Progenitor cell of endocrine pancreas (in vitro differentiated cells): ENCODE measurements at regions not wholly inside any gene's neighbourhood (a gene's known extent, or its start where the extent isn't known, plus 50 kb on each side); places are given as distances from the start of the nearest gene placed in this dataset.

Experiments used
- DNase-seq: peaks from one replicate; pipeline ENCODE4 v3.0.0; 2021; ENCODE audit warnings: low spot score; ENCODE audit not compliant: unreplicated experiment
- H3K27ac Mint-ChIP-seq: 2 replicates; pipeline ENCODE4 v1.8.0; 2021; ENCODE audit warnings: mild to moderate bottlenecking, moderate library complexity, mixed read lengths
- H3K27me3 Mint-ChIP-seq: 2 replicates; pipeline ENCODE4 v1.8.0; 2021; ENCODE audit warnings: mixed read lengths
- H3K36me3 Mint-ChIP-seq: 2 replicates; pipeline ENCODE4 v1.8.0; 2022; ENCODE audit warnings: mixed read lengths; ENCODE audit not compliant: insufficient read depth
- H3K4me1 Mint-ChIP-seq: 2 replicates; pipeline ENCODE4 v1.8.0; 2021; ENCODE audit warnings: low read depth, mixed read lengths
- H3K4me3 Mint-ChIP-seq: 2 replicates; pipeline ENCODE4 v1.8.0; 2021; ENCODE audit warnings: low read depth, mild to moderate bottlenecking, moderate library complexity, mixed read lengths
- H3K9me3 Mint-ChIP-seq: 2 replicates; pipeline ENCODE4 v1.8.0; 2021; ENCODE audit warnings: low read depth, mixed read lengths
- TF ChIP-seq, protein P1 (sequence below): fragments of 200-600 bp; sonication (generic); IDR thresholded peaks from one replicate; pipeline ENCODE4 v1.5.0; 2021; ENCODE audit warnings: antibody characterized with exemption, mild to moderate bottlenecking; ENCODE audit not compliant: unreplicated experiment

GRCh38 chr18:28706397-28706796 is 529.5 kb upstream of the CDH2 start:
- H3K36me3 Mint-ChIP-seq: no peaks in the 10 kb centered on the region
- no peaks in the 10 kb centered on the region for H3K9me3 Mint-ChIP-seq
- H3K27me3 Mint-ChIP-seq: no peaks in the 10 kb centered on the region
- no peak overlapping the region for H3K27ac Mint-ChIP-seq
- no peak overlapping the region for H3K4me3 Mint-ChIP-seq
- H3K4me1 Mint-ChIP-seq: peaks cover 3% of the 10 kb centered on the region
- TF ChIP-seq, protein P1, sequence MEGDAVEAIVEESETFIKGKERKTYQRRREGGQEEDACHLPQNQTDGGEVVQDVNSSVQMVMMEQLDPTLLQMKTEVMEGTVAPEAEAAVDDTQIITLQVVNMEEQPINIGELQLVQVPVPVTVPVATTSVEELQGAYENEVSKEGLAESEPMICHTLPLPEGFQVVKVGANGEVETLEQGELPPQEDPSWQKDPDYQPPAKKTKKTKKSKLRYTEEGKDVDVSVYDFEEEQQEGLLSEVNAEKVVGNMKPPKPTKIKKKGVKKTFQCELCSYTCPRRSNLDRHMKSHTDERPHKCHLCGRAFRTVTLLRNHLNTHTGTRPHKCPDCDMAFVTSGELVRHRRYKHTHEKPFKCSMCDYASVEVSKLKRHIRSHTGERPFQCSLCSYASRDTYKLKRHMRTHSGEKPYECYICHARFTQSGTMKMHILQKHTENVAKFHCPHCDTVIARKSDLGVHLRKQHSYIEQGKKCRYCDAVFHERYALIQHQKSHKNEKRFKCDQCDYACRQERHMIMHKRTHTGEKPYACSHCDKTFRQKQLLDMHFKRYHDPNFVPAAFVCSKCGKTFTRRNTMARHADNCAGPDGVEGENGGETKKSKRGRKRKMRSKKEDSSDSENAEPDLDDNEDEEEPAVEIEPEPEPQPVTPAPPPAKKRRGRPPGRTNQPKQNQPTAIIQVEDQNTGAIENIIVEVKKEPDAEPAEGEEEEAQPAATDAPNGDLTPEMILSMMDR: no peak
- no peak for DNase-seq

DNA sequence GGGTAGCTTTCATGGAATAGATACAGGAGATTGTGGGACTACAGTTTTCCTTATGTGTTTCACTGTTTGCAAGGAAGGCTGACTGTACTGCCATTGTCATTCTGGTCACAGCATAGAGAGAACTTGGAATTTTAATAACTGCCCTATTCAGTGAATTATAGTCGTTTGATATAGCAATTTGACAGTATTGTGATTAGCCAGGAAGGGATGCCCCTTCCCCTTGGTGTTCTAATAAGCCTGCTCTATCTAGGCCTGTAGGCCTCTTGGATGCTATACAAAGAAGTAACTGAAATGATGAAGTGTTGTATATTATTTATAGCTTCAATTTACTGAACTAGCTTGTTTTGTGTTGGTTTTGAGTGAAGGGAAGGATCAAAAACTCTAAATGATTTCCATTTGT is 528.6 kb upstream of the CDH2 start:
- TF ChIP-seq, protein P1: no peak
- Mint-ChIP-seq H3K4me3 (no peak overlapping the region), H3K27ac (no peak overlapping the region), H3K9me3 (no peaks in the 10 kb centered on the region), H3K27me3 (no peaks in the 10 kb centered on the region), H3K36me3 (no peaks in the 10 kb centered on the region), H3K4me1 (peaks cover 3% of the 10 kb centered on the region)
- no peak for DNase-seq

DNA sequence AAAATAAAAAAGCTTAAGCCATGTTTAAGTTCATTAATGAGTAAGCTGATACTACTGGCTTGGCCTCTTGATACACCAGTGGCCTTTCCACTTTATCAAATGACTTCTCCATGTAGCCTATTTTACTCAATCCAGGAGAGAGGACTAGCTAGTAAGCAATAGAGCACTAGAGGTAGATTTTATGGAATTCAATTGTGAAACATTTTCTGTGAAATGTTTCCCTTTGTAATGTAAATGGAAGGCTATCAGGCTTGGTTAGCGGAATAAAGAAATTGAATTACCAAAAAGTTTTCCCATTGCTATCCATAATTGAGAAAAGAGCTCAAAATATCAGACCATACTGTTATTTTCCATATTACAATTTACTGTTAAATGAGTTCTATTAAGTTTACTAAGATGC is 515.4 kb upstream of the CDH2 start:
- Mint-ChIP-seq H3K4me3 (no peak overlapping the region), H3K9me3 (peaks cover 3% of the 10 kb centered on the region), H3K27ac (no peak overlapping the region), H3K4me1 (peaks cover 4% of the 10 kb centered on the region), H3K27me3 (no peaks in the 10 kb centered on the region), H3K36me3 (no peaks in the 10 kb centered on the region)
- DNase-seq: no peak
- TF ChIP-seq, protein P1: no peak

DNA sequence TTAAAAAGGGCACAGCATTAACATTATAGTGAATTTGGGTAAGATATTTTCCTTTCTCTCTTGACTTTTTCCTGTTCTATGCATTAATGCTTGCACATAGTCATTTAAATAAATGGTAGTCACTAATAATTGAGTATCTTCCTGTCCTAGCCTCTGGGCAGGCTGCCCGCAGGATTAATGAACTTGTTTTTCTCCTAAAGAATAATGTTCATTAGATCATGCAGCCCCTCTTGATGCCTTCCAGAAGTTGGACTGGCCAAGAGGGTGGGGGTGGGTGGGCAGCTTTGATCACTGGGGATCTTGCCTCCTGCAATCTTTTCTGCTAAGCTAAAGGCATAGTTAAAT is 514.5 kb upstream of the CDH2 start:
- no peaks in the 10 kb centered on the region for H3K9me3 Mint-ChIP-seq
- H3K4me1 Mint-ChIP-seq: peaks cover 4% of the 10 kb centered on the region
- H3K36me3 Mint-ChIP-seq: no peaks in the 10 kb centered on the region
- no peaks in the 10 kb centered on the region for H3K27me3 Mint-ChIP-seq
- TF ChIP-seq, protein P1: no peak
- no peak overlapping the region for H3K27ac Mint-ChIP-seq
- DNase-seq: no peak
- no peak overlapping the region for H3K4me3 Mint-ChIP-seq

DNA sequence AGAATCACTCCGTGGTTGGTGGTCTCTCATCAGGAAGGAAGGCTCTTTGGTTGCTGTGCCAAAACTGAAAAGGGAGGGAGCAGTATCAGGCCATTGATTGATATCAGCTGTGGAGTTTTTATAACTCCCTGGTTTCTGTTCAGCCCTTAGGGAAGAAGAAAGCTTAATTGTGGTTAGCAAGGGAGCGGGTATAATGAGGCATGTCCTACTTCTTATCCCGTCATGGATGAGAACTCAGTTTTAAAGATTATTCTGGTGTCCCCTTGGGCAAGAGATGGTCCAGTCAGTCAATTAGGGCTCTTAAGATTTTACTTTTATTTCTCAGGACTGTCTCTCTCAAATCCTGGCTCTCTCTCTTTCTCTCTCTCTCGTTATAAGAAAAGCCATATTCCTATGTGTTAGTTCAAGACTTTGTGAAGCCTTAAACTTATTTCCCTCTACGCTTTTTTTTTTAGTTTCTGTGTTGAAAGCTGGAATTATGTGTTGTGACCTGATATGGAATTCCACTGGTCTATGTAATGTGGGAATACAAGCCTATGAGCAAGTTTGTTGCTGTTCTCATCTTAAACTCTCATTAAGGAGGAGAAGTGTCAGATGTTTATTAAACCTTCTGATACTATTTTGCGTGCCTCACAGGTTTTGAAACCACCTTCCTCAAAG is 514.0 kb upstream of the CDH2 start:
- TF ChIP-seq, protein P1: no peak
- Mint-ChIP-seq H3K27me3 (no peaks in the 10 kb centered on the region), H3K27ac (no peak overlapping the region), H3K9me3 (no peaks in the 10 kb centered on the region), H3K36me3 (no peaks in the 10 kb centered on the region), H3K4me1 (peaks cover 4% of the 10 kb centered on the region), H3K4me3 (no peak overlapping the region)
- DNase-seq: no peak
